Neural progenitor cell (in vitro differentiated cells): ENCODE measurements at regions not wholly inside any gene's neighbourhood (a gene's known extent, or its start where the extent isn't known, plus 50 kb on each side); places are given as distances from the start of the nearest gene placed in this dataset.

ENCODE experiments used
- DNase-seq: peaks from one replicate; pipeline ENCODE4 v3.0.0-alpha.2; 2016; ENCODE audit warnings: low spot score
- H2AFZ ChIP-seq: fragments of 200-600 bp; sonication (generic); replicated peaks from 2 replicates; pipeline ENCODE4 v1.6.1; 2016; ENCODE audit warnings: antibody characterized with exemption
- H3F3A ChIP-seq: fragments of 200-600 bp; sonication (generic); 2 replicates; pipeline ENCODE4 v1.6.1; 2016; ENCODE audit warnings: antibody characterized with exemption, low read depth
- H3K27ac ChIP-seq: fragments of 200-600 bp; sonication (generic); 2 replicates; pipeline ENCODE4 v1.5.1; 2016; ENCODE audit warnings: mild to moderate bottlenecking
- H3K27me3 ChIP-seq: fragments of 200-600 bp; sonication (generic); 2 replicates; pipeline ENCODE4 v1.6.1; 2016; ENCODE audit warnings: mild to moderate bottlenecking, moderate library complexity
- H3K36me3 ChIP-seq: fragments of 200-600 bp; sonication (generic); 2 replicates; pipeline ENCODE4 v1.5.1; 2016
- H3K4me1 ChIP-seq: fragments of 200-600 bp; sonication (generic); 2 replicates; pipeline ENCODE4 v1.6.1; 2016; ENCODE audit warnings: mixed run types
- H3K4me2 ChIP-seq: fragments of 200-600 bp; sonication (generic); 2 replicates; pipeline ENCODE4 v1.6.1; 2016
- H3K4me3 ChIP-seq: fragments of 200-600 bp; sonication (generic); 2 replicates; pipeline ENCODE4 v1.5.1; 2016
- H3K79me2 ChIP-seq: fragments of 200-600 bp; sonication (generic); 2 replicates; pipeline ENCODE4 v1.6.1; 2016; ENCODE audit warnings: low read depth
- H3K9ac ChIP-seq: fragments of 200-600 bp; sonication (generic); 2 replicates; pipeline ENCODE4 v1.6.1; 2016
- H3K9me3 ChIP-seq: fragments of 200-600 bp; sonication (generic); 2 replicates; pipeline ENCODE4 v1.5.1; 2016; ENCODE audit warnings: low read depth
- H4K20me1 ChIP-seq: fragments of 200-600 bp; sonication (generic); 2 replicates; pipeline ENCODE4 v1.6.1; 2016; ENCODE audit warnings: low read depth
- H3K27ac Mint-ChIP-seq: 3 replicates; pipeline ENCODE4 v1.8.0; 2021; ENCODE audit warnings: mixed read lengths
- H3K27me3 Mint-ChIP-seq: 2 replicates; pipeline ENCODE4 v1.8.0; 2022; ENCODE audit warnings: low read depth, mild to moderate bottlenecking, inconsistent platforms, moderate library complexity, mixed read lengths; ENCODE audit not compliant: insufficient read depth
- H3K36me3 Mint-ChIP-seq: 3 replicates; pipeline ENCODE4 v1.8.0; 2021; ENCODE audit warnings: mixed read lengths
- H3K4me1 Mint-ChIP-seq: 3 replicates; pipeline ENCODE4 v1.8.0; 2021; ENCODE audit warnings: mixed read lengths
- H3K4me3 Mint-ChIP-seq: 3 replicates; pipeline ENCODE4 v1.8.0; 2021; ENCODE audit warnings: mild to moderate bottlenecking, moderate library complexity, mixed read lengths
- H3K9me3 Mint-ChIP-seq: 3 replicates; pipeline ENCODE4 v1.8.0; 2020; ENCODE audit warnings: mixed read lengths
- EZH2 ChIP-seq: fragments of 200-600 bp; sonication (generic); IDR thresholded peaks from 2 replicates; pipeline ENCODE4 v1.6.1; 2017; ENCODE audit warnings: antibody characterized with exemption, mild to moderate bottlenecking, moderate library complexity
- EZH2phosphoT487 ChIP-seq: fragments of 200-600 bp; sonication (generic); IDR thresholded peaks from 2 replicates; pipeline ENCODE4 v1.6.1; 2017; ENCODE audit warnings: antibody characterized with exemption
- TF ChIP-seq, protein P1 (sequence below): fragments of 200-600 bp; sonication (generic); IDR thresholded peaks from 2 replicates; pipeline ENCODE4 v1.5.1; 2017; ENCODE audit warnings: antibody characterized with exemption, mild to moderate bottlenecking

- H3K4me2 ChIP-seq, result no peak overlapping the region
Observed at GRCh38 chr7:33742999-33743587, 162.2 kb upstream of the BMPER start.

DNA sequence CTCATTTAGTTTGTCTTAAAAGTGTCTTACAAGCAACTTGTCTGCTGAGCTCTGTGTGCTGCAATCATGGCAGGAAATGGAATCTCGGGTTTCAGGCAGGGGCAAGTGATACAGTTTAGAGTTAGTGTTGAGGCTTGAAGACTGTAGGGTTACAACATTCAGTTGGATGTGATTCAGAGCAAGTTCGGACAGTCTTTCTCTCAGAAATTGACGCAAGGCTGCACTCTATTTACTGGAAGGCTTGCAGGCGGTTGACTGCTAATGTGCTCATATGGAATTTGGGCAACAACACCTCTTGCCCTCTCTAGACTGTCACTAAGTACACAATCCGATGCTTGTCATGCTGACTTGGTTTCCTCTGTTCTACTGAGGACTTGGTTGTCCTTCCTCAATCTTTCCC is 161.7 kb upstream of the BMPER start:
- no peak overlapping the region for H3K27ac ChIP-seq
- Mint-ChIP-seq H3K27me3 (peaks cover 4% of the 10 kb centered on the region), H3K4me1 (no peaks in the 10 kb centered on the region), H3K27ac (no peak overlapping the region), H3K36me3 (no peaks in the 10 kb centered on the region), H3K4me3 (no peak overlapping the region), H3K9me3 (no peaks in the 10 kb centered on the region)
- no peak overlapping the region for H3K9ac ChIP-seq
- H2AFZ ChIP-seq, result peak overlapping the region; percentile 19
- no peaks in the 10 kb centered on the region for H3K4me1 ChIP-seq
- H3K4me3 ChIP-seq, result no peak overlapping the region
- no peaks in the 10 kb centered on the region for H3K36me3 ChIP-seq
- no peak overlapping the region for H3K4me2 ChIP-seq
- TF ChIP-seq EZH2phosphoT487, result no peak
- TF ChIP-seq EZH2, result no peak
- TF ChIP-seq, protein P1, sequence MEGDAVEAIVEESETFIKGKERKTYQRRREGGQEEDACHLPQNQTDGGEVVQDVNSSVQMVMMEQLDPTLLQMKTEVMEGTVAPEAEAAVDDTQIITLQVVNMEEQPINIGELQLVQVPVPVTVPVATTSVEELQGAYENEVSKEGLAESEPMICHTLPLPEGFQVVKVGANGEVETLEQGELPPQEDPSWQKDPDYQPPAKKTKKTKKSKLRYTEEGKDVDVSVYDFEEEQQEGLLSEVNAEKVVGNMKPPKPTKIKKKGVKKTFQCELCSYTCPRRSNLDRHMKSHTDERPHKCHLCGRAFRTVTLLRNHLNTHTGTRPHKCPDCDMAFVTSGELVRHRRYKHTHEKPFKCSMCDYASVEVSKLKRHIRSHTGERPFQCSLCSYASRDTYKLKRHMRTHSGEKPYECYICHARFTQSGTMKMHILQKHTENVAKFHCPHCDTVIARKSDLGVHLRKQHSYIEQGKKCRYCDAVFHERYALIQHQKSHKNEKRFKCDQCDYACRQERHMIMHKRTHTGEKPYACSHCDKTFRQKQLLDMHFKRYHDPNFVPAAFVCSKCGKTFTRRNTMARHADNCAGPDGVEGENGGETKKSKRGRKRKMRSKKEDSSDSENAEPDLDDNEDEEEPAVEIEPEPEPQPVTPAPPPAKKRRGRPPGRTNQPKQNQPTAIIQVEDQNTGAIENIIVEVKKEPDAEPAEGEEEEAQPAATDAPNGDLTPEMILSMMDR, result no peak
- no peaks in the 10 kb centered on the region for H3K9me3 ChIP-seq
- no peaks in the 10 kb centered on the region for H3K79me2 ChIP-seq
- no peak for DNase-seq
- H3F3A ChIP-seq, result no peaks in the 10 kb centered on the region
- H4K20me1 ChIP-seq, result no peaks in the 10 kb centered on the region
- no peaks in the 10 kb centered on the region for H3K27me3 ChIP-seq

More at GRCh38 chr7:33742999-33743587, 162.2 kb upstream of the BMPER start:
- H3K36me3 ChIP-seq, result no peaks in the 10 kb centered on the region
- H3K9me3 ChIP-seq, result no peaks in the 10 kb centered on the region
- no peak overlapping the region for H3K27ac ChIP-seq
- H3K9ac ChIP-seq, result no peak overlapping the region
- Mint-ChIP-seq H3K9me3 (no peaks in the 10 kb centered on the region), H3K4me3 (no peak overlapping the region), H3K36me3 (no peaks in the 10 kb centered on the region), H3K27ac (no peak overlapping the region), H3K27me3 (peaks cover 2% of the 10 kb centered on the region), H3K4me1 (no peaks in the 10 kb centered on the region)
- no peaks in the 10 kb centered on the region for H3K79me2 ChIP-seq
- no peaks in the 10 kb centered on the region for H3K4me1 ChIP-seq
- no peaks in the 10 kb centered on the region for H4K20me1 ChIP-seq
- DNase-seq, result no peak
- no peak overlapping the region for H3K4me3 ChIP-seq
- peak overlapping the region; percentile 19 for H2AFZ ChIP-seq
- H3F3A ChIP-seq, result no peaks in the 10 kb centered on the region
- no peaks in the 10 kb centered on the region for H3K27me3 ChIP-seq
- TF ChIP-seq EZH2 (no peak), EZH2phosphoT487 (no peak)
- TF ChIP-seq, protein P1, result no peak

- Histone ChIP-seq H2AFZ (no peak overlapping the region), H3K4me3 (no peak overlapping the region), H3K4me1 (no peaks in the 10 kb centered on the region), H3K4me2 (no peak overlapping the region), H3K79me2 (no peaks in the 10 kb centered on the region), H4K20me1 (no peaks in the 10 kb centered on the region), H3K9me3 (no peaks in the 10 kb centered on the region), H3K9ac (no peak overlapping the region), H3K27ac (no peak overlapping the region), H3K27me3 (no peaks in the 10 kb centered on the region), H3F3A (no peaks in the 10 kb centered on the region), H3K36me3 (no peaks in the 10 kb centered on the region)
- TF ChIP-seq, protein P1, result peak; percentile 53
- no peak for TF ChIP-seq EZH2phosphoT487
- TF ChIP-seq EZH2, result no peak
- no peaks in the 10 kb centered on the region for H3K9me3 Mint-ChIP-seq
- H3K27ac Mint-ChIP-seq, result no peak overlapping the region
- peak; percentile 63 for DNase-seq
- H3K4me3 Mint-ChIP-seq, result no peak overlapping the region
- H3K4me1 Mint-ChIP-seq, result no peaks in the 10 kb centered on the region
- H3K36me3 Mint-ChIP-seq, result no peaks in the 10 kb centered on the region
- peaks cover 4% of the 10 kb centered on the region for H3K27me3 Mint-ChIP-seq
Observed at GRCh38 chr7:33744293-33745075, 160.9 kb upstream of the BMPER start.
